Vagina (tissue), 2 donors: ENCODE measurements at regions not wholly inside any gene's neighbourhood (a gene's known extent, or its start where the extent isn't known, plus 50 kb on each side); places are given as distances from the start of the nearest gene placed in this dataset.

Experiments
- DNase-seq, 2 donors: peaks; one replicate each; pipeline ENCODE4 v3.0.0-alpha.2; 2017; ENCODE audit errors: extremely low spot score in 2 of 2
- H3K27ac ChIP-seq: fragments of 200-600 bp; sonication (generic); one replicate; pipeline ENCODE4 v1.5.1; 2019
- H3K27me3 ChIP-seq: fragments of 200-600 bp; sonication (generic); one replicate; pipeline ENCODE4 v1.5.1; 2019
- H3K36me3 ChIP-seq, 2 donors: fragments of 200-600 bp; sonication (generic); one replicate each; pipeline ENCODE4 v1.5.1; 2017 to 2019
- H3K4me1 ChIP-seq: fragments of 200-600 bp; sonication (generic); one replicate; pipeline ENCODE4 v1.5.1; 2019
- H3K4me3 ChIP-seq, 2 donors: fragments of 200-600 bp; sonication (generic); 1 replicate in 1 of 2; 2 replicates in 1 of 2; pipeline ENCODE4 v1.5.1; 2016 to 2019
- H3K9me3 ChIP-seq: fragments of 200-600 bp; sonication (generic); one replicate; pipeline ENCODE4 v1.5.1; 2019
- CTCF ChIP-seq, 3 experiments: fragments of 450-650 bp in 2 of 3; fragments of 200-600 bp in 1 of 3; sonication (generic) in 1 of 3; IDR thresholded peaks; one replicate each; pipeline ENCODE4 v1.5.1; 2017 to 2019; ENCODE audit warnings: antibody characterized with exemption in 3 of 3, mild to moderate bottlenecking in 2 of 3, moderate library complexity in 2 of 3
- POLR2A ChIP-seq, 2 donors: fragments of 450-650 bp; IDR thresholded peaks; one replicate each; pipeline ENCODE4 v1.6.1; 2017; ENCODE audit warnings: antibody characterized with exemption in 2 of 2, mild to moderate bottlenecking in 2 of 2, moderate library complexity in 2 of 2
- POLR2AphosphoS5 ChIP-seq, 2 donors: sonication (generic); formaldehyde crosslinking; IDR thresholded peaks; one replicate each; pipeline ENCODE4 v1.9.0; 2017; ENCODE audit warnings: antibody characterized with exemption in 2 of 2, mild to moderate bottlenecking in 2 of 2, low read depth in 1 of 2; ENCODE audit not compliant: insufficient read depth in 1 of 2
- intact Hi-C: fragments of 100-400 bp; cut with DNase I; formaldehyde crosslinking; loops from one replicate; pipeline ENCODE4 v1.15.1; 2023

- TF ChIP-seq POLR2A (IDR thresholded peaks at IDR 0.05) (no peak), CTCF (IDR thresholded peaks at IDR 0.05) (no peak), POLR2AphosphoS5 (IDR thresholded peaks at IDR 0.05; ENCODE audit: insufficient read depth in 1 of 2, low read depth in 1 of 2) (no peak)
- no peaks in the 10 kb centered on the region for H3K36me3 ChIP-seq
- no peak for DNase-seq
Observed at GRCh38 chr5:74143721-74144330, 496.7 kb downstream of the ENC1 start.

GRCh38 chr5:74143151-74143550 is 497.4 kb downstream of the ENC1 start:
- Histone ChIP-seq H3K27ac (no peak overlapping the region), H3K27me3 (no peaks in the 10 kb centered on the region), H3K36me3 (no peaks in the 10 kb centered on the region), H3K4me3 (no peak overlapping the region), H3K9me3 (no peaks in the 10 kb centered on the region), H3K4me1 (no peaks in the 10 kb centered on the region)
- TF ChIP-seq POLR2A (IDR thresholded peaks at IDR 0.05) (no peak), POLR2AphosphoS5 (IDR thresholded peaks at IDR 0.05; ENCODE audit: insufficient read depth in 1 of 2, low read depth in 1 of 2) (no peak), CTCF (IDR thresholded peaks at IDR 0.05) (no peak)
- no peak for DNase-seq
- intact Hi-C loops = no loop called here

More at GRCh38 chr5:74143721-74144330, 496.7 kb downstream of the ENC1 start:
- Histone ChIP-seq H3K27me3 (no peaks in the 10 kb centered on the region), H3K4me3 (no peak overlapping the region), H3K27ac (no peak overlapping the region), H3K4me1 (no peaks in the 10 kb centered on the region), H3K9me3 (no peaks in the 10 kb centered on the region)
- intact Hi-C loops = no loop called here

DNA sequence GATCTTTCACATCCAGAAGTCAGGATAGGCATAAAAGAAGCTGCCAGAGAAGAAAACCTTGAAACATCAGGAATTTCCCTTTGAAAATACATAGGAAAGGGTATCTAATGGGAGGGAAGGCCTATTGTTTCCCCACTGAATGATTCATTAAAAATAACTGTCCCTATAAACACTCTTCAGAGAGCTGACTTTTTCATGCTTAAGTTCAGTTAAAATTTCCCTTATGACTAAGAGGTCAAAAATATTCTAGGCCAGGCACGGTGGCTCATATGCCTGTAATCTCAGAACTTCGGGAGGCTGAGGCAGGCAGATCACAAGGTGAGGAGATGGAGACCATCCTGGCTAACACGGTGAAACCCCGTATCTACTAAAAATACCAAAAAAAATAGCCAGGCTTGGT is 499.5 kb downstream of the ENC1 start:
- Histone ChIP-seq H3K27ac (no peak overlapping the region), H3K36me3 (no peaks in the 10 kb centered on the region), H3K9me3 (no peaks in the 10 kb centered on the region), H3K4me1 (no peaks in the 10 kb centered on the region), H3K27me3 (no peaks in the 10 kb centered on the region), H3K4me3 (no peak overlapping the region)
- no peak for DNase-seq
- intact Hi-C loops = no loop called here
- no peak for TF ChIP-seq POLR2AphosphoS5 (IDR thresholded peaks at IDR 0.05; ENCODE audit: insufficient read depth in 1 of 2, low read depth in 1 of 2)
- TF ChIP-seq CTCF (IDR thresholded peaks at IDR 0.05) = no peak
- no peak for TF ChIP-seq POLR2A (IDR thresholded peaks at IDR 0.05)

- DNase-seq = no peak
- no peaks in the 10 kb centered on the region for H3K27me3 ChIP-seq
- no peaks in the 10 kb centered on the region for H3K36me3 ChIP-seq
- H3K4me1 ChIP-seq = no peaks in the 10 kb centered on the region
- TF ChIP-seq CTCF (IDR thresholded peaks at IDR 0.05) (no peak), POLR2A (IDR thresholded peaks at IDR 0.05) (no peak), POLR2AphosphoS5 (IDR thresholded peaks at IDR 0.05; ENCODE audit: insufficient read depth in 1 of 2, low read depth in 1 of 2) (no peak)
- intact Hi-C loops = no loop called here
- H3K4me3 ChIP-seq = no peak overlapping the region
- H3K27ac ChIP-seq = no peak overlapping the region
- no peaks in the 10 kb centered on the region for H3K9me3 ChIP-seq
Observed at GRCh38 chr5:74140409-74140808, 500.1 kb downstream of the ENC1 start.

DNA sequence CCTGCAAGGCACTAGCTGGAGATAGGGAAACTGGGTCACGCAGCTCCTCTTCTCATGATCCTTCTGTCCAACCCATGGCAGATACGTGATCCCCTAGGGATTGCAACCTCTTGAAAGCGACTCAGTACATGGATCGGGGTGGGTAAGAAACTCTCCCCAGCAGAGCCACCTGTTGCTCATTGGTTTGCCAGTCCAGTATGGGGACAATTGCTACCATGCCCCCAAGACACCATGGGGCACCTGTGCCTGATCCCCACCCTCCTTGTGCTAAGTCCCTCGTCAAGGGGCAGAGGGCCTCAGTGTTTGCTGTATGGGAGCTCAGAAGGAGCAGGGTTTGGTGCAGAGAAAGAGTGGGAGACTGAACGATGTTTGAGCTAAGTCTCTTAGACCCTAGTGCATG is 500.9 kb downstream of the ENC1 start:
- Histone ChIP-seq H3K4me3 (no peak overlapping the region), H3K9me3 (no peaks in the 10 kb centered on the region), H3K27me3 (no peaks in the 10 kb centered on the region), H3K4me1 (no peaks in the 10 kb centered on the region), H3K36me3 (no peaks in the 10 kb centered on the region), H3K27ac (no peak overlapping the region)
- no peak for DNase-seq
- TF ChIP-seq POLR2A (IDR thresholded peaks at IDR 0.05) (no peak), CTCF (IDR thresholded peaks at IDR 0.05) (no peak), POLR2AphosphoS5 (IDR thresholded peaks at IDR 0.05; ENCODE audit: insufficient read depth in 1 of 2, low read depth in 1 of 2) (no peak)
- intact Hi-C loops = no loop called here
